ENCODE measurements at regions not wholly inside any gene's neighbourhood (a gene's known extent, or its start where the extent isn't known, plus 50 kb on each side); places are given as distances from the start of the nearest gene placed in this dataset.

DNA sequence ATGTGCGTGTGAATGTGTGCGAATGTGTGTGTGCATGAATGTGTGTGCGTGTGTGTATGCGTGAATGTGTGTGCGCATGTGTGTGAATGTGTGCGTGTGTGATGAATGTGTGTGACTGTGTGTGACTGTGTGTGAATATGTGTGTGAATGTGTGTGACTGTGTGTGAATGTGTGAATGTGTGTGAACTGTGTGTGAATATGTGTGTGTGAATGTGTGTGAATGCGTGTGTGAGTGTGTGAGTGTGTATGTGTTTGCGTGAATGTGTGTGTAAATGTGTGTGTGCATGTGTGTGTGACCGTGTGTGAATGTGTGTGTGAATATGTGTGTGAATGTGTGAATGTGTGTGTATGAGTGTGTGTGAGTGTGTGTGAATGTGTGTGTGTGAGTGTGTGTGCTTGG is 1103.8 kb downstream of the TSN start:
- no peak for ATAC-seq
- Mint-ChIP-seq H3K9me3 (ENCODE audit: insufficient read depth) (no peaks in the 10 kb centered on the region), H3K4me1 (ENCODE audit: low read depth) (no peaks in the 10 kb centered on the region), H3K36me3 (ENCODE audit: low read depth) (no peaks in the 10 kb centered on the region), H3K4me3 (no peak overlapping the region), H3K27me3 (ENCODE audit: low read depth) (no peaks in the 10 kb centered on the region), H3K27ac (no peak overlapping the region)
- POLR2A ChIA-PET, result no interaction called here
- DNase-seq, result no peak
- CTCF ChIA-PET, result no interaction called here

DNA sequence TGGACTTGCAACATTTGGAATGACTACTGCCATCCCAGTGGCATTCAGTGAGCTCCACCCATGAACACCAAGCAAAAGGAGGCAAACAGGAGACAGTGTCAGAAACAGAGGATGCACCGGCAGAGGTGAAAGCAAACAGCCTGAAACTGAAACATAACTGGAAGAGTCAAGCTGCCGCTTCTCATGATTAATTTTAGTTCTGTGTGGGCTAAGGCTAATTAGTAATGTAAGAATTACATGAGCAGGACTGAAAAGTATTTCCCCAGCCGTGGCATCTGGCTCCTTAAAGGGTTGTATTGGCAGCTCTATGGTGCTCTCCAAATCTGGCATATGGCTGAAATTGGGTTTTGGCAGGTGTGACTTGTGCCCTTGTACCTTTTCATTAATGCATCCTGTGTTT is 1108.1 kb downstream of the TSN start:
- POLR2A ChIA-PET, result no interaction called here
- CTCF ChIA-PET, result no interaction called here
- DNase-seq (no peak), ATAC-seq (no peak)
- Mint-ChIP-seq H3K4me1 (ENCODE audit: low read depth) (no peaks in the 10 kb centered on the region), H3K4me3 (no peak overlapping the region), H3K9me3 (ENCODE audit: insufficient read depth) (peaks cover 5% of the 10 kb centered on the region), H3K27me3 (ENCODE audit: low read depth) (no peaks in the 10 kb centered on the region), H3K27ac (no peak overlapping the region), H3K36me3 (ENCODE audit: low read depth) (no peaks in the 10 kb centered on the region)

DNA sequence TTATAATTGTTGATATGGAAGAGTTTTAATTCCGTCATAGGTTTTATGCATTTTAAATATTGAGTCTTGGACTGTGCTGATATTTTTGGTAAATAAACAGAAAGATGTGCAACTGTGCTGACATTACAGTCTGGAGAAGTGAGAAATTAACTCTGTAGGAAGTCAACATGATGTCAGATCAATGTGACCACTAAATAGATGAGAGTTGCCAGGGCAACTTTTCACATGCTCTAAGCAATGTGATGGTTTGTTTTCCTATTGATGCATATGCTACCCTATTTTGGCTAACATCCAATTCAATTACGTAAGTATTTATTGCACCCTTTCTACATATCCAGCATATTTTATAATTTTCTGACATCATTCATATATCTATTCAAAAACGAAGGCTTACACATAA is 1109.3 kb downstream of the TSN start:
- POLR2A ChIA-PET, result no interaction called here
- Mint-ChIP-seq H3K27ac (no peak overlapping the region), H3K9me3 (ENCODE audit: insufficient read depth) (peaks cover 5% of the 10 kb centered on the region), H3K4me1 (ENCODE audit: low read depth) (no peaks in the 10 kb centered on the region), H3K4me3 (no peak overlapping the region), H3K36me3 (ENCODE audit: low read depth) (no peaks in the 10 kb centered on the region), H3K27me3 (ENCODE audit: low read depth) (no peaks in the 10 kb centered on the region)
- ATAC-seq (no peak), DNase-seq (no peak)
- CTCF ChIA-PET, result no interaction called here

GRCh38 chr2:122866095-122866494 is 1110.6 kb downstream of the TSN start:
- ChIA-PET POLR2A (no interaction called here), CTCF (no interaction called here)
- Mint-ChIP-seq H3K36me3 (ENCODE audit: low read depth) (no peaks in the 10 kb centered on the region), H3K27me3 (ENCODE audit: low read depth) (no peaks in the 10 kb centered on the region), H3K9me3 (ENCODE audit: insufficient read depth) (peaks cover 11% of the 10 kb centered on the region), H3K4me3 (no peak overlapping the region), H3K4me1 (ENCODE audit: low read depth) (no peaks in the 10 kb centered on the region), H3K27ac (no peak overlapping the region)
- no peak for ATAC-seq
- no peak for DNase-seq

GRCh38 chr2:122867941-122868340 is 1112.5 kb downstream of the TSN start:
- Mint-ChIP-seq H3K9me3 (ENCODE audit: insufficient read depth) (peaks cover 11% of the 10 kb centered on the region), H3K4me1 (ENCODE audit: low read depth) (no peaks in the 10 kb centered on the region), H3K27me3 (ENCODE audit: low read depth) (no peaks in the 10 kb centered on the region), H3K27ac (no peak overlapping the region), H3K36me3 (ENCODE audit: low read depth) (no peaks in the 10 kb centered on the region), H3K4me3 (no peak overlapping the region)
- CTCF ChIA-PET, result no interaction called here
- POLR2A ChIA-PET, result no interaction called here
- DNase-seq (no peak), ATAC-seq (no peak)

- Mint-ChIP-seq H3K27ac (no peak overlapping the region), H3K36me3 (ENCODE audit: low read depth) (no peaks in the 10 kb centered on the region), H3K27me3 (ENCODE audit: low read depth) (no peaks in the 10 kb centered on the region), H3K4me1 (ENCODE audit: low read depth) (no peaks in the 10 kb centered on the region), H3K9me3 (ENCODE audit: insufficient read depth) (peaks cover 11% of the 10 kb centered on the region), H3K4me3 (no peak overlapping the region)
- POLR2A ChIA-PET, result no interaction called here
- CTCF ChIA-PET, result no interaction called here
- DNase-seq, result no peak
- ATAC-seq, result no peak
Measured at GRCh38 chr2:122868646-122869275, 1113.3 kb downstream of the TSN start.

- peaks cover 5% of the 10 kb centered on the region for H3K9me3 Mint-ChIP-seq (ENCODE audit: insufficient read depth)
- POLR2A ChIA-PET, result no interaction called here
- no peak for ATAC-seq
Measured at GRCh38 chr2:122873951-122874350, 1118.5 kb downstream of the TSN start.

GRCh38 chr2:122875091-122875865 is 1119.8 kb downstream of the TSN start:
- Mint-ChIP-seq H3K4me3 (no peak overlapping the region), H3K9me3 (ENCODE audit: insufficient read depth) (peaks cover 1% of the 10 kb centered on the region), H3K27me3 (ENCODE audit: low read depth) (no peaks in the 10 kb centered on the region), H3K36me3 (ENCODE audit: low read depth) (no peaks in the 10 kb centered on the region), H3K27ac (no peak overlapping the region), H3K4me1 (ENCODE audit: low read depth) (no peaks in the 10 kb centered on the region)
- ChIA-PET POLR2A (no interaction called here), CTCF (no interaction called here)
- ATAC-seq (no peak), DNase-seq (no peak)

More at GRCh38 chr2:122873951-122874350, 1118.5 kb downstream of the TSN start:
- CTCF ChIA-PET, result no interaction called here
- no peak overlapping the region for H3K4me3 Mint-ChIP-seq
- H3K36me3 Mint-ChIP-seq (ENCODE audit: low read depth), result no peaks in the 10 kb centered on the region
- H3K4me1 Mint-ChIP-seq (ENCODE audit: low read depth), result no peaks in the 10 kb centered on the region
- no peak overlapping the region for H3K27ac Mint-ChIP-seq
- H3K27me3 Mint-ChIP-seq (ENCODE audit: low read depth), result no peaks in the 10 kb centered on the region
- DNase-seq, result no peak

- CTCF ChIA-PET, result no interaction called here
Measured at GRCh38 chr2:122883849-122884248, 1128.4 kb downstream of the TSN start.

GRCh38 chr2:122884889-122885288 is 1129.4 kb downstream of the TSN start:
- DNase-seq, result no peak
- H3K27me3 Mint-ChIP-seq (ENCODE audit: low read depth), result no peaks in the 10 kb centered on the region
- H3K9me3 Mint-ChIP-seq (ENCODE audit: insufficient read depth), result peaks cover under 1% of the 10 kb centered on the region
- no peaks in the 10 kb centered on the region for H3K36me3 Mint-ChIP-seq (ENCODE audit: low read depth)
- no peak overlapping the region for H3K4me3 Mint-ChIP-seq
- ATAC-seq, result no peak
- no peaks in the 10 kb centered on the region for H3K4me1 Mint-ChIP-seq (ENCODE audit: low read depth)
- no peak overlapping the region for H3K27ac Mint-ChIP-seq
- ChIA-PET POLR2A (no interaction called here), CTCF (no interaction called here)

More at GRCh38 chr2:122883849-122884248, 1128.4 kb downstream of the TSN start:
- ATAC-seq, result no peak
- no peaks in the 10 kb centered on the region for H3K27me3 Mint-ChIP-seq (ENCODE audit: low read depth)
- no peak for DNase-seq
- POLR2A ChIA-PET, result no interaction called here
- no peak overlapping the region for H3K27ac Mint-ChIP-seq
- H3K36me3 Mint-ChIP-seq (ENCODE audit: low read depth), result no peaks in the 10 kb centered on the region
- no peak overlapping the region for H3K4me3 Mint-ChIP-seq
- H3K4me1 Mint-ChIP-seq (ENCODE audit: low read depth), result no peaks in the 10 kb centered on the region
- H3K9me3 Mint-ChIP-seq (ENCODE audit: insufficient read depth), result no peaks in the 10 kb centered on the region

GRCh38 chr2:122885436-122885835 is 1130.0 kb downstream of the TSN start:
- no peaks in the 10 kb centered on the region for H3K36me3 Mint-ChIP-seq (ENCODE audit: low read depth)
- CTCF ChIA-PET, result no interaction called here

GRCh38 chr2:122886479-122887145 is 1131.2 kb downstream of the TSN start:
- Mint-ChIP-seq H3K36me3 (ENCODE audit: low read depth) (no peaks in the 10 kb centered on the region), H3K27ac (no peak overlapping the region), H3K9me3 (ENCODE audit: insufficient read depth) (peaks cover 11% of the 10 kb centered on the region), H3K4me1 (ENCODE audit: low read depth) (no peaks in the 10 kb centered on the region), H3K27me3 (ENCODE audit: low read depth) (no peaks in the 10 kb centered on the region), H3K4me3 (no peak overlapping the region)
- ATAC-seq (no peak), DNase-seq (no peak)
- POLR2A ChIA-PET, result no interaction called here
- CTCF ChIA-PET, result no interaction called here

More at GRCh38 chr2:122885436-122885835, 1130.0 kb downstream of the TSN start:
- ATAC-seq (no peak), DNase-seq (no peak)
- Mint-ChIP-seq H3K4me1 (ENCODE audit: low read depth) (no peaks in the 10 kb centered on the region), H3K9me3 (ENCODE audit: insufficient read depth) (peaks cover 6% of the 10 kb centered on the region), H3K27ac (no peak overlapping the region), H3K4me3 (no peak overlapping the region), H3K27me3 (ENCODE audit: low read depth) (no peaks in the 10 kb centered on the region)
- POLR2A ChIA-PET, result no interaction called here

Measured in activated CD8-positive, alpha-beta T cell treated with anti-CD3 and anti-CD28 coated beads, Interleukin-2, amount 10 ng/mL, durations not matched to agents 7 days and 5 days (primary cell).